Thyroid gland (tissue), 4 donors: ENCODE measurements at regions not wholly inside any gene's neighbourhood (a gene's known extent, or its start where the extent isn't known, plus 50 kb on each side); places are given as distances from the start of the nearest gene placed in this dataset.

Source experiments
- DNase-seq, 2 donors: peaks; one replicate each; pipeline ENCODE4 v3.0.0-alpha.2; 2019
- H3K27ac ChIP-seq, 3 donors: fragments of 200-600 bp; sonication (generic); 1 replicate in 2 of 3; 2 replicates in 1 of 3; pipeline ENCODE4 v1.5.1; 2016 to 2019; ENCODE audit warnings: mild to moderate bottlenecking in 1 of 3, moderate library complexity in 1 of 3
- H3K27me3 ChIP-seq: fragments of 200-600 bp; sonication (generic); one replicate; pipeline ENCODE4 v1.5.1; 2019
- H3K36me3 ChIP-seq, 2 donors: fragments of 200-600 bp; sonication (generic); one replicate each; pipeline ENCODE4 v1.5.1; 2016 to 2019
- H3K4me1 ChIP-seq, 2 donors: fragments of 200-600 bp; sonication (generic); one replicate each; pipeline ENCODE4 v1.5.1; 2017 to 2019
- H3K4me3 ChIP-seq, 3 donors: fragments of 200-600 bp; sonication (generic); replicated peaks in 1 of 3; 1 replicate in 2 of 3; 2 replicates in 1 of 3; pipeline ENCODE4 v1.5.1; 2016; ENCODE audit warnings: mild to moderate bottlenecking in 1 of 3
- H3K9me3 ChIP-seq: fragments of 200-600 bp; sonication (generic); one replicate; pipeline ENCODE4 v1.5.1; 2017
- CTCF ChIP-seq, 6 experiments: fragments of 200-600 bp in 3 of 6; fragments of 450-650 bp in 3 of 6; sonication (generic) in 3 of 6; IDR thresholded peaks; one replicate each; pipeline ENCODE4 v1.5.1; 2016 to 2019; ENCODE audit warnings: antibody characterized with exemption in 6 of 6, mild to moderate bottlenecking in 2 of 6, inconsistent platforms in 1 of 6, moderate library complexity in 1 of 6
- POLR2A ChIP-seq, 2 donors: fragments of 450-650 bp; IDR thresholded peaks; one replicate each; pipeline ENCODE4 v1.6.1; 2017; ENCODE audit warnings: antibody characterized with exemption in 2 of 2, mild to moderate bottlenecking in 2 of 2, moderate library complexity in 1 of 2
- WGBS, 2 donors: methylation state at CpG; one replicate each; pipeline ENCODE4 v1.1.5; 2017; 5-methylcytosine and 5-hydroxymethylcytosine counted together
- intact Hi-C: fragments of 100-400 bp; cut with DNase I; formaldehyde crosslinking; loops from one replicate; pipeline ENCODE4 v1.15.1; 2023

- intact Hi-C loops: no loop called here
- TF ChIP-seq POLR2A (IDR thresholded peaks at IDR 0.05) (no peak), CTCF (IDR thresholded peaks at IDR 0.05) (no peak)
- H3K27me3 ChIP-seq: no peaks in the 10 kb centered on the region
- H3K36me3 ChIP-seq: no peaks in the 10 kb centered on the region
- H3K4me3 ChIP-seq: no peak overlapping the region
- H3K9me3 ChIP-seq: no peaks in the 10 kb centered on the region
- no peak overlapping the region for H3K27ac ChIP-seq
- DNase-seq: no peak
- H3K4me1 ChIP-seq: no peaks in the 10 kb centered on the region
Measured at GRCh38 chr20:39242614-39243013, 280.5 kb downstream of the DHX35 start.

- H3K4me1 ChIP-seq: no peaks in the 10 kb centered on the region
- 23 to 28% methylated on average over 7 of the region's 7 CpGs for WGBS, 2 donors
- no peaks in the 10 kb centered on the region for H3K36me3 ChIP-seq
- intact Hi-C loops: no loop called here
- no peak for DNase-seq
- no peak overlapping the region for H3K27ac ChIP-seq
- no peaks in the 10 kb centered on the region for H3K27me3 ChIP-seq
- no peak overlapping the region for H3K4me3 ChIP-seq
- TF ChIP-seq POLR2A (IDR thresholded peaks at IDR 0.05): no peak
- no peaks in the 10 kb centered on the region for H3K9me3 ChIP-seq
Measured at GRCh38 chr20:39234520-39235095, 272.5 kb downstream of the DHX35 start.

- WGBS, 2 donors: 84 to 91% methylated on average over 4 of the region's 4 CpGs
Measured at GRCh38 chr20:39233755-39234154, 271.6 kb downstream of the DHX35 start.

DNA sequence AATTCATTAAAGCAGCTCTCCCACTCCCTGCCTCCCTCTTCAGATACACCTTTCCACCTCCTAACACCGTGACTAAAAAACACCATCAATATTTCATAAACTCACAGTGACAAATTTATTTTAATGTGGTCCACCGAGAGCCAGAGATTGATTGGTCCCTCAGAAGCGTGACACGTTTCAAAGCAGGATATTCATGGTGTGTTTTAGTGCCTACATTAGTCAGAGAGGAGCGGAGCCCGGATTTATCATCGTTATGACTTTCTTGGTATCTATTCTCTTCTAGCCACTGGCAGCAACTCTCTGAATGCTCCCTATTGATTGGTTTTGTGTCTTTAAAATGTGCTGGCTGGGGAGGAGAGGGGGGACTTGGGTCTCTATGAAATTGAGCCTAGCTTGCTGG, 265.3 kb downstream of the DHX35 start:
- Histone ChIP-seq H3K27me3 (no peaks in the 10 kb centered on the region), H3K4me1 (no peaks in the 10 kb centered on the region), H3K4me3 (no peak overlapping the region), H3K27ac (no peak overlapping the region), H3K36me3 (no peaks in the 10 kb centered on the region), H3K9me3 (no peaks in the 10 kb centered on the region)
- DNase-seq: no peak
- intact Hi-C loops: no loop called here
- TF ChIP-seq POLR2A (IDR thresholded peaks at IDR 0.05): no peak
- no peak for TF ChIP-seq CTCF (IDR thresholded peaks at IDR 0.05)
- WGBS, 2 donors: 64 to 71% methylated on average over 7 of the region's 7 CpGs

More at GRCh38 chr20:39233755-39234154, 271.6 kb downstream of the DHX35 start:
- intact Hi-C loops: no loop called here
- no peak for TF ChIP-seq POLR2A (IDR thresholded peaks at IDR 0.05)
- no peak for TF ChIP-seq CTCF (IDR thresholded peaks at IDR 0.05)
- no peaks in the 10 kb centered on the region for H3K27me3 ChIP-seq
- H3K4me3 ChIP-seq: no peak overlapping the region
- H3K4me1 ChIP-seq: no peaks in the 10 kb centered on the region
- DNase-seq: no peak
- no peaks in the 10 kb centered on the region for H3K36me3 ChIP-seq
- no peak overlapping the region for H3K27ac ChIP-seq
- H3K9me3 ChIP-seq: no peaks in the 10 kb centered on the region

DNA sequence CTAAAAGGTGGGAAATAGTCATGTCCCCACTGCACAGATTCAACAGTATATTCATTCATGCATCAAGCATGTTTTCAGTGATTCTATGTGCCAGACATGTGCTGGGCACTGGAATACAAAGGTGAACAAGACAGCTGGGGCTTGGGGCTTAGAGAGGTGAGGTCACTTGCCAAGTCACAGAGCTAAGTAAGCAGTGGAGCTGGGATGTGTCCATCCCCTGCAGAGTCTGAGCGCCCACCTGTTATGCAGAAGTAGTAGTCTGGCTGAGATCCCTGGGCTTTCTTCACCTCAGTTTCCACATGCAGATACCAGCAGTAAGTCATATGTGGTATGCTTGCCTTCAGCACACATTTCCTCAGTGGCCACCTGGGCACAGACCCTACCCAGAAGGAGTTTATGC, 263.8 kb downstream of the DHX35 start:
- Histone ChIP-seq H3K27ac (no peak overlapping the region), H3K27me3 (no peaks in the 10 kb centered on the region), H3K36me3 (no peaks in the 10 kb centered on the region), H3K4me1 (no peaks in the 10 kb centered on the region), H3K4me3 (no peak overlapping the region), H3K9me3 (no peaks in the 10 kb centered on the region)
- intact Hi-C loops: no loop called here
- no peak for DNase-seq
- WGBS, 2 donors: 86 to 100% methylated on average over 1 of the region's 1 CpG
- no peak for TF ChIP-seq CTCF (IDR thresholded peaks at IDR 0.05)
- TF ChIP-seq POLR2A (IDR thresholded peaks at IDR 0.05): no peak

DNA sequence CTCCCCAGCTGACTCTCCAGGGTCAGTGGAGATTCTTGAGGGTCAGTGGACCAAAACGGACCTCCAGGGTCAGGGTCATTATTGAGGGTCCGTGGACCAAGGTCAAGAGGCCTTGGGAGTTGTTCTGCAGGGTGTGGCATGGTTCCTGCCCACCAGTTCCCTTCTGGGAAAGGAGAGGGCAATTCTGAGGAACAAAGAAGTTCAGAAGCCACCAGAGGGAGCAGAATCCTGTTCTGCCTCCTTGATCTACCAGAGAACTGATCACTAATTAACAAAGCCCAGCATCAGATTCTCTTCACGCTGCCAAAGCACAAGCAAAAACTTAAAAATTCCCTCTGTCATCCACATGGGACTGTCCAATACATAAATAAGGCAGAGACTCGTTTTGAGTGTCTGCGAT, 263.4 kb downstream of the DHX35 start:
- Histone ChIP-seq H3K4me3 (no peak overlapping the region), H3K9me3 (no peaks in the 10 kb centered on the region), H3K27ac (no peak overlapping the region), H3K36me3 (no peaks in the 10 kb centered on the region), H3K4me1 (no peaks in the 10 kb centered on the region), H3K27me3 (no peaks in the 10 kb centered on the region)
- no peak for DNase-seq
- WGBS, 2 donors: 45 to 47% methylated on average over 5 of the region's 5 CpGs
- intact Hi-C loops: no loop called here
- TF ChIP-seq POLR2A (IDR thresholded peaks at IDR 0.05) (no peak), CTCF (IDR thresholded peaks at IDR 0.05) (no peak)
